ENCODE measurements at regions not wholly inside any gene's neighbourhood (a gene's known extent, or its start where the extent isn't known, plus 50 kb on each side); places are given as distances from the start of the nearest gene placed in this dataset.
A peak's percentile ranks its signal among the peaks of the same experiment; 100 is the strongest.

DNA sequence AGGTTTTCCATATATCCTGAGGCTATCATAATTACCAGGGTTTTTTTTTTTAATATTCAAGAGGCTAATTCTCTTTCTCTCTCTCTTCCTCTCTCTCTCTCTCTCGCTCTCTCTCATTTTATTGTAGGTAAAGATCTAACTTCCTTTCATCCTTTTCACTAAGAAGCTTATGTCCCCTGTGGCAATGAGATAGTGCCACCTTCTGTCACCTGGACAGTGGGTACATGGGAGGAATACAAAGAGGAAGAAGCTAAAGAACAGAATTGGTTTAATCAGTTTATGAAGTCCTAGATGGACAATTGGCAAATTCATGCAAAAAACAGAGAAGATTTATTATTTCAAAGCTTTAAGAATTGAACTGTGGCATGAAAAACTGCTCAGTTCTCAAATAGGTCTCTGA lies 1582.3 kb upstream of the TMEFF2 start:
- TF ChIP-seq EZH2phosphoT487 (IDR thresholded peaks at IDR 0.05; ENCODE audit: borderline replicate concordance), result no peak
- TF ChIP-seq, protein P1, sequence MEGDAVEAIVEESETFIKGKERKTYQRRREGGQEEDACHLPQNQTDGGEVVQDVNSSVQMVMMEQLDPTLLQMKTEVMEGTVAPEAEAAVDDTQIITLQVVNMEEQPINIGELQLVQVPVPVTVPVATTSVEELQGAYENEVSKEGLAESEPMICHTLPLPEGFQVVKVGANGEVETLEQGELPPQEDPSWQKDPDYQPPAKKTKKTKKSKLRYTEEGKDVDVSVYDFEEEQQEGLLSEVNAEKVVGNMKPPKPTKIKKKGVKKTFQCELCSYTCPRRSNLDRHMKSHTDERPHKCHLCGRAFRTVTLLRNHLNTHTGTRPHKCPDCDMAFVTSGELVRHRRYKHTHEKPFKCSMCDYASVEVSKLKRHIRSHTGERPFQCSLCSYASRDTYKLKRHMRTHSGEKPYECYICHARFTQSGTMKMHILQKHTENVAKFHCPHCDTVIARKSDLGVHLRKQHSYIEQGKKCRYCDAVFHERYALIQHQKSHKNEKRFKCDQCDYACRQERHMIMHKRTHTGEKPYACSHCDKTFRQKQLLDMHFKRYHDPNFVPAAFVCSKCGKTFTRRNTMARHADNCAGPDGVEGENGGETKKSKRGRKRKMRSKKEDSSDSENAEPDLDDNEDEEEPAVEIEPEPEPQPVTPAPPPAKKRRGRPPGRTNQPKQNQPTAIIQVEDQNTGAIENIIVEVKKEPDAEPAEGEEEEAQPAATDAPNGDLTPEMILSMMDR (conservative IDR thresholded peaks at IDR 0.05; ENCODE audit: low read length), result 0 out of 2 replicates have a peak, but pooled peaks have one; percentile 20
- Histone ChIP-seq H3K36me3 (ENCODE audit: insufficient read depth, low read length) (no peaks in the 10 kb centered on the region), H3K79me2 (ENCODE audit: insufficient read depth, low read length) (no peaks in the 10 kb centered on the region), H3F3A (ENCODE audit: low read depth) (no peaks in the 10 kb centered on the region), H3K4me2 (ENCODE audit: low read depth, low read length, poor library complexity, severe bottlenecking) (no peak overlapping the region), H3K4me1 (ENCODE audit: insufficient read depth, low read length, poor library complexity, severe bottlenecking) (no peaks in the 10 kb centered on the region), H3K9me3 (ENCODE audit: insufficient read depth, low read depth, low read length) (no peaks in the 10 kb centered on the region), H2AFZ (ENCODE audit: low read length) (no peak overlapping the region), H4K20me1 (ENCODE audit: insufficient read depth, low read length, poor library complexity, severe bottlenecking) (no peaks in the 10 kb centered on the region), H3K4me3 (ENCODE audit: low read length, poor library complexity, severe bottlenecking) (no peak overlapping the region), H3K9ac (ENCODE audit: low read depth, low read length, poor library complexity, severe bottlenecking) (no peak overlapping the region), H3K9me2 (replicated peaks; ENCODE audit: low read depth, low read length) (no peaks in the 10 kb centered on the region), H3K27me3 (ENCODE audit: insufficient read depth, low read length, poor library complexity, severe bottlenecking) (no peaks in the 10 kb centered on the region)

DNA sequence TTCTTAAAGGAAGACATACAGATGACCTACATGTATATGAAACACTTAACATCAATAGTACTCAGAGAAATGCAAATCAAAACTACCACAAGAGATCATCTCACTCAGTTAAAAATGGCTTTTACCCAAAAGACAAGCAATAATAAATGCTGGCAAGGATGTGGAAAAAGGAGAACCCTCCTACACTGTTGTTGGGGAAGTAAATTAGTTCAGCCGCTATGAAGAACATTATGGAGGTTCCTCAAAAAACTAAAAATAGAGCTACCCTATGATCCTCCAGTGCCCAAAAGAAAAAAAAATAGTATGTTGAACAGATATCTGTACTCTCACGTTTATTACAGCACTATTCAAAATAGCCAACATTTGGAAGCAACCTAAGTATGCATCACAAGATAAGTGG lies 1579.4 kb upstream of the TMEFF2 start:
- Histone ChIP-seq H2AFZ (ENCODE audit: low read length) (no peak overlapping the region), H4K20me1 (ENCODE audit: insufficient read depth, low read length, poor library complexity, severe bottlenecking) (no peaks in the 10 kb centered on the region), H3K4me3 (ENCODE audit: low read length, poor library complexity, severe bottlenecking) (no peak overlapping the region), H3K9ac (ENCODE audit: low read depth, low read length, poor library complexity, severe bottlenecking) (no peak overlapping the region), H3K79me2 (ENCODE audit: insufficient read depth, low read length) (no peaks in the 10 kb centered on the region), H3K4me1 (ENCODE audit: insufficient read depth, low read length, poor library complexity, severe bottlenecking) (no peaks in the 10 kb centered on the region), H3K4me2 (ENCODE audit: low read depth, low read length, poor library complexity, severe bottlenecking) (no peak overlapping the region), H3K36me3 (ENCODE audit: insufficient read depth, low read length) (no peaks in the 10 kb centered on the region), H3F3A (ENCODE audit: low read depth) (no peaks in the 10 kb centered on the region), H3K27me3 (ENCODE audit: insufficient read depth, low read length, poor library complexity, severe bottlenecking) (no peaks in the 10 kb centered on the region), H3K9me3 (ENCODE audit: insufficient read depth, low read depth, low read length) (no peaks in the 10 kb centered on the region), H3K9me2 (replicated peaks; ENCODE audit: low read depth, low read length) (no peaks in the 10 kb centered on the region)
- TF ChIP-seq, protein P1 (conservative IDR thresholded peaks at IDR 0.05; ENCODE audit: low read length), result no peak
- no peak for TF ChIP-seq EZH2phosphoT487 (IDR thresholded peaks at IDR 0.05; ENCODE audit: borderline replicate concordance)

DNA sequence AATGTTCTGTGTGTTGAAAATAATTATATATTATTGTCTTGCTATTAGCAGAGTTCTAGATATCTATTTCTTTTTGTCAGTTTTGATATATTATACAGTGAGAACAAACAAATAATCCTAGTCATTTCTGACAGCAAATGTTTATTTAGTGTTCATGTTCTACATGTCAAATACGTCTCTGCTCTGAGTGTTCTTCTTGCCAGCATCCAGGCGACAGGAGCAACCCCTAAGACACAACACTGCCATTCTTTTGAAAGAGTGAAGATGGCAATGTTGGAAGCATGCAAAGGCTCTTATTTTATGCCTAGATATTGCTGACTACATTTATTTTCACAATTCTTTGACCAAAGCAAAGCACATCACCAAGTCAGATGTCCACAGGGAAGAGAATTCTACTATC lies 1556.6 kb upstream of the TMEFF2 start:
- TF ChIP-seq EZH2phosphoT487 (IDR thresholded peaks at IDR 0.05; ENCODE audit: borderline replicate concordance), result no peak
- TF ChIP-seq, protein P1 (conservative IDR thresholded peaks at IDR 0.05; ENCODE audit: low read length), result no peak

More for the DNA sequence above, 1556.6 kb upstream of the TMEFF2 start:
- Histone ChIP-seq H3K9me3 (ENCODE audit: insufficient read depth, low read depth, low read length) (no peaks in the 10 kb centered on the region), H4K20me1 (ENCODE audit: insufficient read depth, low read length, poor library complexity, severe bottlenecking) (no peaks in the 10 kb centered on the region), H2AFZ (ENCODE audit: low read length) (no peak overlapping the region), H3K4me1 (ENCODE audit: insufficient read depth, low read length, poor library complexity, severe bottlenecking) (no peaks in the 10 kb centered on the region), H3F3A (ENCODE audit: low read depth) (no peaks in the 10 kb centered on the region), H3K4me3 (ENCODE audit: low read length, poor library complexity, severe bottlenecking) (no peak overlapping the region), H3K9me2 (replicated peaks; ENCODE audit: low read depth, low read length) (no peaks in the 10 kb centered on the region), H3K9ac (ENCODE audit: low read depth, low read length, poor library complexity, severe bottlenecking) (no peak overlapping the region), H3K79me2 (ENCODE audit: insufficient read depth, low read length) (no peaks in the 10 kb centered on the region), H3K4me2 (ENCODE audit: low read depth, low read length, poor library complexity, severe bottlenecking) (no peak overlapping the region), H3K27me3 (ENCODE audit: insufficient read depth, low read length, poor library complexity, severe bottlenecking) (no peaks in the 10 kb centered on the region), H3K36me3 (ENCODE audit: insufficient read depth, low read length) (no peaks in the 10 kb centered on the region)
